ENCODE measurements at regions not wholly inside any gene's neighbourhood (a gene's known extent, or its start where the extent isn't known, plus 50 kb on each side); places are given as distances from the start of the nearest gene placed in this dataset.

DNA sequence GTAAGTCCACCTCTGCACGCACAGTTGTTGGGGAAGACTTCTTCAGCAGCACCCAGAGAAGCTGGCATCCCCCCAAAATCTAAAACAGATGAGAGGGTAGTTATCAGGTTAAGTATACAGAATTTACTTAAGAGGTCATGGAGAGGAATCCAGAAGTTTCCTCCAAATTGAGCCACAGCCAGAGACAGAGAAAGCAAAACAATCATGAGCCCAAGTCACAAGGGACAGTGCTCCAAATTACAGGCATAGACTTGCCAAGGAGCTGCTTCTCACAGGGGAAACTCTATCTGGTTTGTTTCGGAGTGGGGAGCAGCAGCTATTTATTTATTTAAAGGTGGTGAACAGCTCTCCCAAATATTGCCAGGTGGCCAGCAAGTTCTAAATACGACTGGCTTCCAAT is 308.4 kb downstream of the SKIDA1 start:
- Histone ChIP-seq H3K27ac (ENCODE audit: low read depth, low read length) (no peak overlapping the region), H3K9me3 (ENCODE audit: control insufficient read depth, insufficient read depth, low read length) (no peaks in the 10 kb centered on the region), H3K4me3 (ENCODE audit: low read depth, low read length) (no peak overlapping the region), H3K27me3 (ENCODE audit: control insufficient read depth, insufficient read depth, low read length) (no peaks in the 10 kb centered on the region)
- DNase-seq (ENCODE audit: low read depth, low spot score): no peak
- TF ChIP-seq, protein P1, sequence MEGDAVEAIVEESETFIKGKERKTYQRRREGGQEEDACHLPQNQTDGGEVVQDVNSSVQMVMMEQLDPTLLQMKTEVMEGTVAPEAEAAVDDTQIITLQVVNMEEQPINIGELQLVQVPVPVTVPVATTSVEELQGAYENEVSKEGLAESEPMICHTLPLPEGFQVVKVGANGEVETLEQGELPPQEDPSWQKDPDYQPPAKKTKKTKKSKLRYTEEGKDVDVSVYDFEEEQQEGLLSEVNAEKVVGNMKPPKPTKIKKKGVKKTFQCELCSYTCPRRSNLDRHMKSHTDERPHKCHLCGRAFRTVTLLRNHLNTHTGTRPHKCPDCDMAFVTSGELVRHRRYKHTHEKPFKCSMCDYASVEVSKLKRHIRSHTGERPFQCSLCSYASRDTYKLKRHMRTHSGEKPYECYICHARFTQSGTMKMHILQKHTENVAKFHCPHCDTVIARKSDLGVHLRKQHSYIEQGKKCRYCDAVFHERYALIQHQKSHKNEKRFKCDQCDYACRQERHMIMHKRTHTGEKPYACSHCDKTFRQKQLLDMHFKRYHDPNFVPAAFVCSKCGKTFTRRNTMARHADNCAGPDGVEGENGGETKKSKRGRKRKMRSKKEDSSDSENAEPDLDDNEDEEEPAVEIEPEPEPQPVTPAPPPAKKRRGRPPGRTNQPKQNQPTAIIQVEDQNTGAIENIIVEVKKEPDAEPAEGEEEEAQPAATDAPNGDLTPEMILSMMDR (IDR thresholded peaks at IDR 0.05; ENCODE audit: low read depth, low read length): no peak
- CTCF ChIA-PET: no interaction called here
- POLR2A ChIA-PET: no interaction called here

DNA sequence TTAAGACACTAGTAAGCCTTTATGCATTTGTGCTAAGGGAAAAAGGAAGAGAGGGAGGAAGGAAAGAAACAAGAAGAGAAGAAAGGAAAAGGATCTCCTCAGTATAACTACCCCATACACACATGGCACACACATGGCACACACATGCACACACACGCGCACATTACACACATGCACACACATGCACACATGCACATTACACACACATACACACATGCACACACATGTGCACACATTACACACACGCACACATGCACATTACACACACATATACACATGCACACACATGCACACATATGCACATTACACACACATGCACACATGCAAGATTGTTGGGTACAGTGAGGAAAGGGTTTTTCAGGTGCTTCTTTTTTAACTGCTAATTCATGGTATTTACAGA is 311.2 kb downstream of the SKIDA1 start:
- no peak for DNase-seq (ENCODE audit: low read depth, low spot score)
- Histone ChIP-seq H3K27me3 (ENCODE audit: control insufficient read depth, insufficient read depth, low read length) (no peaks in the 10 kb centered on the region), H3K27ac (ENCODE audit: low read depth, low read length) (no peak overlapping the region), H3K4me3 (ENCODE audit: low read depth, low read length) (no peak overlapping the region), H3K9me3 (ENCODE audit: control insufficient read depth, insufficient read depth, low read length) (no peaks in the 10 kb centered on the region)
- TF ChIP-seq, protein P1 (IDR thresholded peaks at IDR 0.05; ENCODE audit: low read depth, low read length): no peak
- ChIA-PET POLR2A (interaction anchor here (0.6 kb wide), 1 partner anchor 29 kb away, joined by 6 read pairs; no protein-coding TSS in a partner anchor), CTCF (no interaction called here)

DNA sequence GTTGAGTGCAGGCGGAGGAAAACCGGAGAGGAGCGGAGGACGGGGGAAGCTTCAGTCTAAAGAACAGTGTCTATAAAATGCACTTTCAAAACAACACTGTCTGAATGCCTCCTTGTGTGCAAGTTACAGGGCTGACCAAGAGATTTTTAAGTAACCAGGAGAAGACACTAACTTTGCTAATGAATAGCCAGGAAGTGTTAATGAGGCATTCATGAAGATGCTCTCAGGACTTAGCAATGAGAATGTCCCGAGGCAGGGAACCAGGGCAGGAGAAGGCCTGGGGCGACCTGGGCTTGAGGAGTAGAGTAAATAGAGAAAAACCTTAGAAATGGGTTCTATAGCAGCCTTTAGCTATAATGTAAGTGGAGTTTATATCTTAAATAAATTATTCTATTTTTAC is 312.1 kb downstream of the SKIDA1 start:
- Histone ChIP-seq H3K27ac (ENCODE audit: low read depth, low read length) (no peak overlapping the region), H3K4me3 (ENCODE audit: low read depth, low read length) (no peak overlapping the region), H3K9me3 (ENCODE audit: control insufficient read depth, insufficient read depth, low read length) (no peaks in the 10 kb centered on the region), H3K27me3 (ENCODE audit: control insufficient read depth, insufficient read depth, low read length) (no peaks in the 10 kb centered on the region)
- CTCF ChIA-PET: no interaction called here
- TF ChIP-seq, protein P1 (IDR thresholded peaks at IDR 0.05; ENCODE audit: low read depth, low read length): no peak
- POLR2A ChIA-PET: no interaction called here
- DNase-seq (ENCODE audit: low read depth, low spot score): no peak

DNA sequence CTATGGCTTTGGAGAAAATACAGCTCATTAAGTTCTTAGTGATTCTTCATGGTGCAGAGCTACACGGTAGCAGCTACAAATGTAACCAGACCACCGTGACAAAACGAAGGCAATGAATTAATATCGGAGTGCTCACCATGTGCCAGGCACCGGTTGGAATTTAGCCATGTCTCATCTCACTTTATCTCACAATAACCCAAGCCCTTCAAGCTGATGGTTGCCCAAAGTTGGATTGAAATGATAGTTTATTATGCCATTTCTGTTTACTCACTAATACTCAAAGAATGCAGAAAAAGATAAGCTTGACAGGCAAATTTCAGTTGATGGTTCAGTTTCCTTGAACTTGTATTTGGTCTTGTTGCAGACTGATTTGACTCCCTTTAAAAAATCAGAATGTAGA is 312.6 kb downstream of the SKIDA1 start:
- Histone ChIP-seq H3K9me3 (ENCODE audit: control insufficient read depth, insufficient read depth, low read length) (no peaks in the 10 kb centered on the region), H3K27ac (ENCODE audit: low read depth, low read length) (no peak overlapping the region), H3K4me3 (ENCODE audit: low read depth, low read length) (no peak overlapping the region), H3K27me3 (ENCODE audit: control insufficient read depth, insufficient read depth, low read length) (no peaks in the 10 kb centered on the region)
- ChIA-PET POLR2A (no interaction called here), CTCF (no interaction called here)
- TF ChIP-seq, protein P1 (IDR thresholded peaks at IDR 0.05; ENCODE audit: low read depth, low read length): no peak
- no peak for DNase-seq (ENCODE audit: low read depth, low spot score)

DNA sequence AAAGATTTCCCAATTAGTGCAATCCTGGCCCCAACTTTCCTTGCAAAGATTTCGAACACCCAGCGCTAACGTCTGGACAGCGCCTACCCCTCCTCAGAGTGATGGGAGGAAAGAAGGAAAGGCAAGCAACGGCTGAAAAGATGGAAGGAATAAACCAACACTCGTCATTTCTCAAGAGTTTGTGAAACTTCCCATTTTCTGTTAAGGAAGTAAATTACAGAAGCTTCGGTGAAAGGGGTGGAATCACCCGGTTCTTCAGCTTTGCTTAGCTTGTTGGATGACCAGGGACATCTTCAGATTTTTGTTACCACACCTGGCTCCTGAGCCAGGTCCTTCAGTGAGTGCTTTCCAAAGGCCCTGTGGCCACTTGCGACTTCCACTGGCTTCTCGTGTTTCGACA is 313.1 kb downstream of the SKIDA1 start:
- Histone ChIP-seq H3K27ac (ENCODE audit: low read depth, low read length) (no peak overlapping the region), H3K9me3 (ENCODE audit: control insufficient read depth, insufficient read depth, low read length) (peaks cover 5% of the 10 kb centered on the region; the same call in 1 of the 2 replicates), H3K27me3 (ENCODE audit: control insufficient read depth, insufficient read depth, low read length) (no peaks in the 10 kb centered on the region), H3K4me3 (ENCODE audit: low read depth, low read length) (no peak overlapping the region)
- CTCF ChIA-PET: no interaction called here
- DNase-seq (ENCODE audit: low read depth, low spot score): no peak
- TF ChIP-seq, protein P1 (IDR thresholded peaks at IDR 0.05; ENCODE audit: low read depth, low read length): no peak
- POLR2A ChIA-PET: no interaction called here

All from AG04450 (cell line).